ENCODE measurements at regions not wholly inside any gene's neighbourhood (a gene's known extent, or its start where the extent isn't known, plus 50 kb on each side); places are given as distances from the start of the nearest gene placed in this dataset.
"Not testable (repeated sequence)": the region's sequence is repeated elsewhere in the genome, so short reads cannot be mapped to it uniquely, and the experiment has no call there.

- Histone ChIP-seq H3K4me1 (ENCODE audit: control insufficient read depth, low read length) (no peaks in the 10 kb centered on the region), H3K27me3 (ENCODE audit: control insufficient read depth, low read length) (no peaks in the 10 kb centered on the region), H3K9me2 (replicated peaks; ENCODE audit: control insufficient read depth, low read length) (no peaks in the 10 kb centered on the region), H3K36me3 (ENCODE audit: control insufficient read depth, low read length) (no peaks in the 10 kb centered on the region), H3K4me3 (ENCODE audit: low read length) (no peak overlapping the region), H3K9me3 (ENCODE audit: control insufficient read depth, insufficient read depth, low read length) (no peaks in the 10 kb centered on the region), H3K27ac (ENCODE audit: low read depth, low read length) (no peak overlapping the region), H3K79me2 (ENCODE audit: control insufficient read depth, low read length) (no peaks in the 10 kb centered on the region), H3F3A (ENCODE audit: control insufficient read depth, insufficient read depth) (no peaks in the 10 kb centered on the region), H3K4me2 (ENCODE audit: low read length) (no peak overlapping the region), H4K20me1 (ENCODE audit: control insufficient read depth, insufficient read depth, low read depth, low read length) (no peaks in the 10 kb centered on the region)
- TF ChIP-seq EZH2phosphoT487 (IDR thresholded peaks at IDR 0.05; ENCODE audit: borderline replicate concordance, low read length) = no peak
- TF ChIP-seq CTCF (IDR thresholded peaks at IDR 0.05; ENCODE audit: low read depth, low read length, poor library complexity, severe bottlenecking) = no peak
These were observed 733.8 kb upstream of the CA10 start for GRCh38 chr17:52892334-52892733.

GRCh38 chr17:52885882-52886281, 727.4 kb upstream of the CA10 start:
- Histone ChIP-seq H3K9me3 (ENCODE audit: control insufficient read depth, insufficient read depth, low read length) (no peaks in the 10 kb centered on the region), H3K36me3 (ENCODE audit: control insufficient read depth, low read length) (no peaks in the 10 kb centered on the region), H3K4me3 (ENCODE audit: low read length) (no peak overlapping the region), H3K4me1 (ENCODE audit: control insufficient read depth, low read length) (no peaks in the 10 kb centered on the region), H3K27me3 (ENCODE audit: control insufficient read depth, low read length) (no peaks in the 10 kb centered on the region), H3K4me2 (ENCODE audit: low read length) (no peak overlapping the region), H3K9me2 (replicated peaks; ENCODE audit: control insufficient read depth, low read length) (no peaks in the 10 kb centered on the region), H4K20me1 (ENCODE audit: control insufficient read depth, insufficient read depth, low read depth, low read length) (no peaks in the 10 kb centered on the region), H3K27ac (ENCODE audit: low read depth, low read length) (no peak overlapping the region), H3F3A (ENCODE audit: control insufficient read depth, insufficient read depth) (no peaks in the 10 kb centered on the region), H3K79me2 (ENCODE audit: control insufficient read depth, low read length) (no peaks in the 10 kb centered on the region)
- TF ChIP-seq EZH2phosphoT487 (IDR thresholded peaks at IDR 0.05; ENCODE audit: borderline replicate concordance, low read length) (no peak), CTCF (IDR thresholded peaks at IDR 0.05; ENCODE audit: low read depth, low read length, poor library complexity, severe bottlenecking) (no peak)

- not testable (repeated sequence) for H3K79me2 ChIP-seq (ENCODE audit: control insufficient read depth, low read length); H3K9me3 ChIP-seq (ENCODE audit: control insufficient read depth, insufficient read depth, low read length); H3K4me3 ChIP-seq (ENCODE audit: low read length); H4K20me1 ChIP-seq (ENCODE audit: control insufficient read depth, insufficient read depth, low read depth, low read length); H3K4me2 ChIP-seq (ENCODE audit: low read length); H3K4me1 ChIP-seq (ENCODE audit: control insufficient read depth, low read length); H3K27ac ChIP-seq (ENCODE audit: low read depth, low read length); H3K36me3 ChIP-seq (ENCODE audit: control insufficient read depth, low read length); H3K27me3 ChIP-seq (ENCODE audit: control insufficient read depth, low read length); H3F3A ChIP-seq (ENCODE audit: control insufficient read depth, insufficient read depth); H3K9me2 ChIP-seq (replicated peaks; ENCODE audit: control insufficient read depth, low read length)
These were observed 725.5 kb upstream of the CA10 start for GRCh38 chr17:52883907-52884491.

- not testable (repeated sequence) for H3K79me2 ChIP-seq (ENCODE audit: control insufficient read depth, low read length); H3F3A ChIP-seq (ENCODE audit: control insufficient read depth, insufficient read depth); H3K4me2 ChIP-seq (ENCODE audit: low read length); H3K36me3 ChIP-seq (ENCODE audit: control insufficient read depth, low read length); H3K9me2 ChIP-seq (replicated peaks; ENCODE audit: control insufficient read depth, low read length); H3K4me1 ChIP-seq (ENCODE audit: control insufficient read depth, low read length); H3K4me3 ChIP-seq (ENCODE audit: low read length); H3K9me3 ChIP-seq (ENCODE audit: control insufficient read depth, insufficient read depth, low read length); H3K27ac ChIP-seq (ENCODE audit: low read depth, low read length); H3K27me3 ChIP-seq (ENCODE audit: control insufficient read depth, low read length); H4K20me1 ChIP-seq (ENCODE audit: control insufficient read depth, insufficient read depth, low read depth, low read length)
These were observed 688.3 kb upstream of the CA10 start for GRCh38 chr17:52846767-52847166.
